HEK293T (cell line): ENCODE measurements at regions not wholly inside any gene's neighbourhood (a gene's known extent, or its start where the extent isn't known, plus 50 kb on each side); places are given as distances from the start of the nearest gene placed in this dataset.

ENCODE experiments used
- ARNT ChIP-seq: fragments of 450-650 bp; IDR thresholded peaks from 2 replicates; pipeline ENCODE4 v1.6.1; 2017; ENCODE audit warnings: mild to moderate bottlenecking
- BHLHE40 ChIP-seq: fragments of 450-650 bp; IDR thresholded peaks from 2 replicates; pipeline ENCODE4 v1.6.1; 2016; ENCODE audit warnings: mild to moderate bottlenecking, moderate library complexity, borderline replicate concordance
- ELF4 ChIP-seq: fragments of 450-650 bp; IDR thresholded peaks from 2 replicates; pipeline ENCODE4 v1.6.1; 2017; ENCODE audit warnings: antibody characterized with exemption
- FOXM1 ChIP-seq: fragments of 450-650 bp; IDR thresholded peaks from 2 replicates; pipeline ENCODE4 v1.6.1; 2017; ENCODE audit warnings: mild to moderate bottlenecking, borderline replicate concordance
- HDGF ChIP-seq: fragments of 450-650 bp; IDR thresholded peaks from 2 replicates; pipeline ENCODE4 v1.6.1; 2017; ENCODE audit warnings: antibody characterized with exemption, borderline replicate concordance
- LEF1 ChIP-seq: fragments of 450-650 bp; IDR thresholded peaks from 2 replicates; pipeline ENCODE4 v1.6.1; 2017; ENCODE audit warnings: mild to moderate bottlenecking, borderline replicate concordance
- NFRKB ChIP-seq: fragments of 450-650 bp; IDR thresholded peaks from 2 replicates; pipeline ENCODE4 v1.6.1; 2016; ENCODE audit warnings: mild to moderate bottlenecking, moderate library complexity
- PKNOX1 ChIP-seq: fragments of 450-650 bp; IDR thresholded peaks from 2 replicates; pipeline ENCODE4 v1.6.1; 2016
- SP1 ChIP-seq: fragments of 450-650 bp; IDR thresholded peaks from 2 replicates; pipeline ENCODE4 v1.6.1; 2017
- TARDBP ChIP-seq: fragments of 450-650 bp; IDR thresholded peaks from 2 replicates; pipeline ENCODE4 v1.6.1; 2016
- ZNF384 ChIP-seq: fragments of 450-650 bp; IDR thresholded peaks from 2 replicates; pipeline ENCODE4 v1.6.1; 2016

DNA sequence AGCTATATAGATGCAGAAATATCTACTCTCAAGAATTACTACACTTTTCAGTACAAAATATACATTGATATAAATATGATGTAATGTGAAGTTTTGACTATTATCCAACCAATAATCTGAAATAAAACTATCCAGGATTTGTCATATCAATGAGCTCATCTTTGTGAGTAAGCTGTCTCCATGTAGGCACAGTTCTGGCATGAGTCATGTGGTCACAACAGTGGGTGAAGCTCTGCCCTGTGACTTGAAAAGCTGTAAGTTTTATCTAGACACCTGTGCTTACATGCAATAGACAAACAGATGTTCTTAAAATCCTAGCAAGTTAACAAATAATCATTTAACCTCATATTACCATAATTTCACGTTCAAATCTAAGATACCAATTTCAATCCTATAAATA, 192.7 kb downstream of the GABRG1 start:
- TF ChIP-seq FOXM1 (no peak), SP1 (no peak), TARDBP (no peak), BHLHE40 (no peak), NFRKB (no peak), ARNT (no peak), ELF4 (no peak), ZNF384 (no peak), PKNOX1 (no peak), LEF1 (no peak), HDGF (no peak)
